ENCODE measurements at regions not wholly inside any gene's neighbourhood (a gene's known extent, or its start where the extent isn't known, plus 50 kb on each side); places are given as distances from the start of the nearest gene placed in this dataset.

DNA sequence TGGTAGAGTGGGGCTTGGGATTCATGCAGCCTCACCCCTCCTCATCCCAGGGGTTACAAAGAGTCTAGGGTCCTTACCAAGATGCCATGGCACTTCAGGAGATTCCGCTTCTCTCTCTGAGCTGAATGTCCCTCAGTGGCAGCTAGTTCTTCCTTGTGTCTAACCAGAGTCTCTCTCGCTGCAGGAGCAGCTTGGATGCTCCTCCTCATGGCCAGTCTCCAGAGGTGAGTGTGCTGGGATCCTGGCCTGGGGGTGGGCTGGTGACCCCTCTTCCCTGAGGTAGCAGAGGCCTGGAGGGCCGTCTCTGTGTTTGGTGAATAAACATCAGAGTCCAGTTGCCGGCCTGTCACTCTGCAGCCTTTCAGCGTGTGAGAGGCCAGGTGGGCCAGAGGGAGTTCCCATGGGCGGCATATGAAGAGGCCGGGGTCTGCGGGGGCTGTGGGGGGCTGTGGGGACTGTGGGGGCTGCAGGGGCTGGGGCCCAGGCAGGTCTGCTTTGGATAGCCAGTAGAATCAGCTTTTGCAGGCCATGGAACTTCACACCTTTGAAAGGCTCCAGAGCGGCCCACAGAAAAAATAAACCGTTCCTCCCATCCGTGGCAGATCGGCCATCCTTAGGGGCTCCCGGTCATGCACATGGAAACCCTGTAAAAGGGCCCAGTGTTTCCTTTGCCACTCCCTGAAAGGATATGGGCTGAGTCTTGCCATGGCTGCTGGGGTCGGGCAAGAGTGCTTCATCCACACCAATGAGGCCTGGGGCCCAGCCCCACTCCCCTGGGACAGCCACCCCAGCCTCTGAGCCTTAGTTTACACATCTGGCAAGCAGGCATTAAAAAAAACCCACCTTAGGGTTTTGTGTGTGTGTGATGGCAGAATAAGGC lies 256.4 kb downstream of the FOXD2 start:
- TF ChIP-seq, protein P1, sequence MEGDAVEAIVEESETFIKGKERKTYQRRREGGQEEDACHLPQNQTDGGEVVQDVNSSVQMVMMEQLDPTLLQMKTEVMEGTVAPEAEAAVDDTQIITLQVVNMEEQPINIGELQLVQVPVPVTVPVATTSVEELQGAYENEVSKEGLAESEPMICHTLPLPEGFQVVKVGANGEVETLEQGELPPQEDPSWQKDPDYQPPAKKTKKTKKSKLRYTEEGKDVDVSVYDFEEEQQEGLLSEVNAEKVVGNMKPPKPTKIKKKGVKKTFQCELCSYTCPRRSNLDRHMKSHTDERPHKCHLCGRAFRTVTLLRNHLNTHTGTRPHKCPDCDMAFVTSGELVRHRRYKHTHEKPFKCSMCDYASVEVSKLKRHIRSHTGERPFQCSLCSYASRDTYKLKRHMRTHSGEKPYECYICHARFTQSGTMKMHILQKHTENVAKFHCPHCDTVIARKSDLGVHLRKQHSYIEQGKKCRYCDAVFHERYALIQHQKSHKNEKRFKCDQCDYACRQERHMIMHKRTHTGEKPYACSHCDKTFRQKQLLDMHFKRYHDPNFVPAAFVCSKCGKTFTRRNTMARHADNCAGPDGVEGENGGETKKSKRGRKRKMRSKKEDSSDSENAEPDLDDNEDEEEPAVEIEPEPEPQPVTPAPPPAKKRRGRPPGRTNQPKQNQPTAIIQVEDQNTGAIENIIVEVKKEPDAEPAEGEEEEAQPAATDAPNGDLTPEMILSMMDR (IDR thresholded peaks at IDR 0.05), result no peak
- no peak for TF ChIP-seq POLR2A (IDR thresholded peaks at IDR 0.05)
- no peak for TF ChIP-seq POLR2AphosphoS5 (IDR thresholded peaks at IDR 0.05)
- TF ChIP-seq EP300 (IDR thresholded peaks at IDR 0.05), result no peak

Measured in suprapubic skin (tissue), 4 donors.